HEK293 (cell line): ENCODE measurements at regions not wholly inside any gene's neighbourhood (a gene's known extent, or its start where the extent isn't known, plus 50 kb on each side); places are given as distances from the start of the nearest gene placed in this dataset.

Experiments
- CTCF ChIA-PET: fragments of 350-600 bp; formaldehyde crosslinking; extraction: SDS; loops from one replicate; lab custom pipeline; 2021; ENCODE audit warnings: antibody characterized with exemption; lab: Yijun Ruan, JAX
- POLR2A ChIA-PET: fragments of 300-600 bp; formaldehyde crosslinking; extraction: SDS; loops from one replicate; lab custom pipeline; 2020; ENCODE audit warnings: antibody characterized with exemption, inconsistent platforms; lab: Yijun Ruan, JAX
- H3K27ac ChIP-seq: fragments of 200-500 bp; sonication (Bioruptor generic); 2 replicates; pipeline ENCODE4 v1.5.1; 2014; ENCODE audit warnings: low read depth, low read length, control low read depth, inconsistent platforms; ENCODE audit errors: extremely low read depth
- H3K36me3 ChIP-seq, 2 experiments: fragments of 200-500 bp in 1 of 2; sonication (Bioruptor generic) in 1 of 2; 1 replicate in 1 of 2; 2 replicates in 1 of 2; pipeline ENCODE4 v1.5.1; 2014 to 2017; ENCODE audit warnings: inconsistent platforms in 2 of 2, low read length in 2 of 2; ENCODE audit not compliant: control insufficient read depth in 2 of 2, insufficient read depth in 1 of 2
- H3K4me1 ChIP-seq: fragments of 200-500 bp; sonication (Bioruptor generic); 2 replicates; pipeline ENCODE4 v1.5.1; 2014; ENCODE audit warnings: mild to moderate bottlenecking, low read length, inconsistent platforms; ENCODE audit not compliant: control insufficient read depth, insufficient read depth
- H3K4me3 ChIP-seq: 2 replicates; pipeline ENCODE4 v1.5.1; 2011; ENCODE audit warnings: low read depth, mild to moderate bottlenecking, control low read depth, low read length, moderate library complexity
- H3K9me3 ChIP-seq: fragments of 200-500 bp; sonication (Bioruptor generic); 2 replicates; pipeline ENCODE4 v1.5.1; 2014; ENCODE audit warnings: low read depth, low read length, inconsistent platforms; ENCODE audit not compliant: control insufficient read depth, insufficient read depth
- BCL11A ChIP-seq: fragments of 450-650 bp; formaldehyde crosslinking; IDR thresholded peaks from 2 replicates; pipeline ENCODE4 v1.5.1; 2016; ENCODE audit warnings: low read depth, missing biosample characterization, missing genetic modification characterization
- BCL11B ChIP-seq: fragments of 450-650 bp; formaldehyde crosslinking; IDR thresholded peaks from 2 replicates; pipeline ENCODE4 v1.5.1; 2016; ENCODE audit warnings: low read depth, missing biosample characterization, missing genetic modification characterization
- SCRT1 ChIP-seq: fragments of 450-650 bp; formaldehyde crosslinking; IDR thresholded peaks from 2 replicates; pipeline ENCODE4 v1.5.1; 2016; ENCODE audit warnings: missing biosample characterization, missing genetic modification characterization, borderline replicate concordance
- ZBTB17 ChIP-seq: fragments of 450-650 bp; formaldehyde crosslinking; IDR thresholded peaks from 2 replicates; pipeline ENCODE4 v1.5.1; 2016; ENCODE audit warnings: missing biosample characterization, missing genetic modification characterization
- ZBTB48 ChIP-seq: fragments of 450-650 bp; formaldehyde crosslinking; IDR thresholded peaks from 2 replicates; pipeline ENCODE4 v1.5.1; 2016; ENCODE audit warnings: missing biosample characterization, missing genetic modification characterization
- ZFP3 ChIP-seq: fragments of 450-650 bp; formaldehyde crosslinking; IDR thresholded peaks from 2 replicates; pipeline ENCODE4 v1.5.1; 2016; ENCODE audit warnings: low read depth, missing biosample characterization, missing genetic modification characterization
- ZFP41 ChIP-seq: fragments of 450-650 bp; formaldehyde crosslinking; IDR thresholded peaks from 2 replicates; pipeline ENCODE4 v1.5.1; 2016; ENCODE audit warnings: missing biosample characterization, missing genetic modification characterization, borderline replicate concordance
- ZNF121 ChIP-seq: fragments of 450-650 bp; formaldehyde crosslinking; IDR thresholded peaks from 2 replicates; pipeline ENCODE4 v1.5.1; 2016; ENCODE audit warnings: missing biosample characterization, missing genetic modification characterization
- ZNF214 ChIP-seq: fragments of 450-650 bp; formaldehyde crosslinking; IDR thresholded peaks from 2 replicates; pipeline ENCODE4 v1.5.1; 2017; ENCODE audit warnings: missing biosample characterization, mild to moderate bottlenecking, missing genetic modification characterization, borderline replicate concordance
- ZNF223 ChIP-seq: fragments of 450-650 bp; formaldehyde crosslinking; IDR thresholded peaks from 2 replicates; pipeline ENCODE4 v1.5.1; 2016; ENCODE audit warnings: missing biosample characterization, missing genetic modification characterization
- ZNF274 ChIP-seq, 2 experiments: fragments of 200-500 bp in 1 of 2; fragments of 450-650 bp in 1 of 2; sonication (Bioruptor generic) in 1 of 2; formaldehyde crosslinking in 1 of 2; IDR thresholded peaks; 2 replicates each; pipeline versions ENCODE4 v1.5.1 to v1.6.1; 2014 to 2016; ENCODE audit warnings: borderline replicate concordance in 1 of 2, inconsistent platforms in 1 of 2, low read length in 1 of 2, missing biosample characterization in 1 of 2, missing genetic modification characterization in 1 of 2
- ZNF350 ChIP-seq: fragments of 450-650 bp; formaldehyde crosslinking; IDR thresholded peaks from 2 replicates; pipeline ENCODE4 v1.5.0; 2017; ENCODE audit warnings: missing biosample characterization, mild to moderate bottlenecking, missing genetic modification characterization
- ZNF433 ChIP-seq: fragments of 450-650 bp; formaldehyde crosslinking; IDR thresholded peaks from 2 replicates; pipeline ENCODE4 v1.5.1; 2016; ENCODE audit warnings: missing biosample characterization, missing genetic modification characterization, low read depth
- ZNF510 ChIP-seq: fragments of 450-650 bp; formaldehyde crosslinking; IDR thresholded peaks from 2 replicates; pipeline ENCODE4 v1.5.1; 2018; ENCODE audit warnings: mild to moderate bottlenecking, missing genetic modification characterization, missing biosample characterization; ENCODE audit not compliant: insufficient replicate concordance
- ZNF544 ChIP-seq: fragments of 450-650 bp; formaldehyde crosslinking; IDR thresholded peaks from 2 replicates; pipeline ENCODE4 v1.5.0; 2017; ENCODE audit warnings: missing biosample characterization, missing genetic modification characterization
- ZNF549 ChIP-seq: fragments of 450-650 bp; IDR thresholded peaks from 2 replicates; pipeline ENCODE4 v1.5.1; 2018; ENCODE audit warnings: missing biosample characterization, missing genetic modification characterization, mild to moderate bottlenecking, inconsistent platforms, moderate library complexity
- ZNF558 ChIP-seq: fragments of 450-650 bp; formaldehyde crosslinking; IDR thresholded peaks from 2 replicates; pipeline ENCODE4 v1.5.1; 2016; ENCODE audit warnings: missing biosample characterization, missing genetic modification characterization
- ZNF624 ChIP-seq: fragments of 450-650 bp; formaldehyde crosslinking; IDR thresholded peaks from 2 replicates; pipeline ENCODE4 v1.5.1; 2017; ENCODE audit warnings: missing biosample characterization, missing genetic modification characterization
- ZNF658 ChIP-seq: fragments of 450-650 bp; formaldehyde crosslinking; IDR thresholded peaks from 2 replicates; pipeline ENCODE4; 2016; ENCODE audit warnings: missing biosample characterization, missing genetic modification characterization
- TF ChIP-seq, protein P1 (sequence below): fragments of 450-650 bp; formaldehyde crosslinking; IDR thresholded peaks from 2 replicates; pipeline ENCODE4 v1.5.1; 2016; ENCODE audit warnings: missing biosample characterization, missing genetic modification characterization
- TF ChIP-seq, protein P2 (sequence below): fragments of 450-650 bp; formaldehyde crosslinking; IDR thresholded peaks from 2 replicates; pipeline ENCODE4 v1.5.1; 2016; ENCODE audit warnings: missing biosample characterization, missing genetic modification characterization, borderline replicate concordance
- TF ChIP-seq, protein P3 (sequence below): fragments of 450-650 bp; formaldehyde crosslinking; conservative IDR thresholded peaks from 2 replicates; pipeline ENCODE4 v1.5.1; 2016; ENCODE audit warnings: low read depth, missing biosample characterization, missing genetic modification characterization

DNA sequence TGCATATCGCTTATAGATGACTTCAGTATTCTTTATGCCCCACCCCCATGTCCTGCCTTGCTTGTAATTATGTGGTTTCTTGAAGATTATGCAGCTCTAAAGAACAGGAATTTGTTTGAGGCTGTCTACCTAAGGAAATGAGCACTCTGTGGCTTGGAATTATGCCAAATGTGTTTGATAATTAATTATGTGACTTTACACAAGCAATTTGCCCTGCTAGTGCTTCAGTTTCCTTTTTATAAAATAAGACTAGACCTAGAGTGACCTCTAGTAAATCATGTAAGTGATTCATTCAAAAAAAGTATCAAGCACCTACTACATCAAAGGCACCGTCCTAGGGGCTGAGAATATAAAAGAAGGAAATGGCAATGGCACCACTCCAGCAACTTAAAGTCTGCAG lies 491.5 kb upstream of the KIRREL3 start:
- Histone ChIP-seq H3K9me3 (no peaks in the 10 kb centered on the region), H3K4me3 (no peak overlapping the region), H3K36me3 (no peaks in the 10 kb centered on the region), H3K27ac (no peak overlapping the region), H3K4me1 (no peaks in the 10 kb centered on the region)
- TF ChIP-seq ZNF558 (no peak), ZNF274 (IDR thresholded peaks at IDR 0.05; ENCODE audit: low read length) (no peak), ZNF274 (tag by site-specific recombination; IDR thresholded peaks at IDR 0.05; ENCODE audit: borderline replicate concordance) (no peak), ZNF549 (tag by site-specific recombination) (no peak), ZNF544 (tag by site-specific recombination) (no peak), ZNF510 (tag by site-specific recombination) (no peak), ZNF624 (no peak), ZFP3 (tag by site-specific recombination) (no peak)
- CTCF ChIA-PET: no interaction called here
- POLR2A ChIA-PET: no interaction called here

DNA sequence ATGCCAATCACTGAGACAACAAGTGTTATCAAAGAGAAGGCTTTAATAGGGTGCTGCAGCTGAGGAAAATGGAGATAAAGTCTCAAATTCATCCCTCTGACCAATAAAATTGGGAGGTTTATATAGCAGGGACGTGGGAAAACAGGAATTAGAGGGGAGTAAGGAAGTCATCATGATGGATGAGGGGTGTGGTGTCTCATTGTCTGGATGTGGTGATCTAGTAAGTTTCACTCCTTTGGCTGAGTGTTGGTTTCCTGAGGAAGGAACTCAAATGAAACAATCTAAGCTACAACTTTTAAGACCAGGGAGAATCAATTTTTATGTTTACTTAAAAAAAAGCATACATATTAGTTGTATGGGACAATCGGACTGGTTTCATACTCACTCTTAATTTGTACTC lies 491.0 kb upstream of the KIRREL3 start:
- no peaks in the 10 kb centered on the region for H3K36me3 ChIP-seq
- H3K27ac ChIP-seq: no peak overlapping the region
- CTCF ChIA-PET: interaction anchor here (0.7 kb wide), 1 partner anchor 235 kb away, joined by 4 read pairs; no protein-coding TSS in a partner anchor
- no peak overlapping the region for H3K4me3 ChIP-seq
- POLR2A ChIA-PET: no interaction called here
- H3K4me1 ChIP-seq: no peaks in the 10 kb centered on the region
- TF ChIP-seq, protein P1, sequence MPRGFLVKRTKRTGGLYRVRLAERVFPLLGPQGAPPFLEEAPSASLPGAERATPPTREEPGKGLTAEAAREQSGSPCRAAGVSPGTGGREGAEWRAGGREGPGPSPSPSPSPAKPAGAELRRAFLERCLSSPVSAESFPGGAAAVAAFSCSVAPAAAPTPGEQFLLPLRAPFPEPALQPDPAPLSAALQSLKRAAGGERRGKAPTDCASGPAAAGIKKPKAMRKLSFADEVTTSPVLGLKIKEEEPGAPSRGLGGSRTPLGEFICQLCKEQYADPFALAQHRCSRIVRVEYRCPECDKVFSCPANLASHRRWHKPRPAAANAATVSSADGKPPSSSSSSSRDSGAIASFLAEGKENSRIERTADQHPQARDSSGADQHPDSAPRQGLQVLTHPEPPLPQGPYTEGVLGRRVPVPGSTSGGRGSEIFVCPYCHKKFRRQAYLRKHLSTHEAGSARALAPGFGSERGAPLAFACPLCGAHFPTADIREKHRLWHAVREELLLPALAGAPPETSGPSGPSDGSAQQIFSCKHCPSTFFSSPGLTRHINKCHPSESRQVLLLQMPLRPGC: no peak
- TF ChIP-seq ZNF350 (tag by site-specific recombination) (no peak), ZNF121 (tag by site-specific recombination) (no peak), ZNF223 (tag by site-specific recombination) (no peak), BCL11A (tag by site-specific recombination) (no peak), ZFP41 (no peak), ZNF214 (no peak), ZBTB17 (tag by site-specific recombination) (no peak), ZNF544 (tag by site-specific recombination) (no peak), BCL11B (tag by site-specific recombination) (no peak), ZNF433 (tag by site-specific recombination) (no peak), ZBTB48 (tag by site-specific recombination) (no peak), ZNF658 (tag by site-specific recombination) (no peak), SCRT1 (tag by site-specific recombination) (no peak)
- TF ChIP-seq, protein P2, sequence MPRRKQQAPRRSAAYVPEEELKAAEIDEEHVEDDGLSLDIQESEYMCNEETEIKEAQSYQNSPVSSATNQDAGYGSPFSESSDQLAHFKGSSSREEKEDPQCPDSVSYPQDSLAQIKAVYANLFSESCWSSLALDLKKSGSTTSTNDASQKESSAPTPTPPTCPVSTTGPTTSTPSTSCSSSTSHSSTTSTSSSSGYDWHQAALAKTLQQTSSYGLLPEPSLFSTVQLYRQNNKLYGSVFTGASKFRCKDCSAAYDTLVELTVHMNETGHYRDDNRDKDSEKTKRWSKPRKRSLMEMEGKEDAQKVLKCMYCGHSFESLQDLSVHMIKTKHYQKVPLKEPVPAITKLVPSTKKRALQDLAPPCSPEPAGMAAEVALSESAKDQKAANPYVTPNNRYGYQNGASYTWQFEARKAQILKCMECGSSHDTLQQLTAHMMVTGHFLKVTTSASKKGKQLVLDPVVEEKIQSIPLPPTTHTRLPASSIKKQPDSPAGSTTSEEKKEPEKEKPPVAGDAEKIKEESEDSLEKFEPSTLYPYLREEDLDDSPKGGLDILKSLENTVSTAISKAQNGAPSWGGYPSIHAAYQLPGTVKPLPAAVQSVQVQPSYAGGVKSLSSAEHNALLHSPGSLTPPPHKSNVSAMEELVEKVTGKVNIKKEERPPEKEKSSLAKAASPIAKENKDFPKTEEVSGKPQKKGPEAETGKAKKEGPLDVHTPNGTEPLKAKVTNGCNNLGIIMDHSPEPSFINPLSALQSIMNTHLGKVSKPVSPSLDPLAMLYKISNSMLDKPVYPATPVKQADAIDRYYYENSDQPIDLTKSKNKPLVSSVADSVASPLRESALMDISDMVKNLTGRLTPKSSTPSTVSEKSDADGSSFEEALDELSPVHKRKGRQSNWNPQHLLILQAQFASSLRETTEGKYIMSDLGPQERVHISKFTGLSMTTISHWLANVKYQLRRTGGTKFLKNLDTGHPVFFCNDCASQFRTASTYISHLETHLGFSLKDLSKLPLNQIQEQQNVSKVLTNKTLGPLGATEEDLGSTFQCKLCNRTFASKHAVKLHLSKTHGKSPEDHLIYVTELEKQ: no peak
- TF ChIP-seq, protein P3, sequence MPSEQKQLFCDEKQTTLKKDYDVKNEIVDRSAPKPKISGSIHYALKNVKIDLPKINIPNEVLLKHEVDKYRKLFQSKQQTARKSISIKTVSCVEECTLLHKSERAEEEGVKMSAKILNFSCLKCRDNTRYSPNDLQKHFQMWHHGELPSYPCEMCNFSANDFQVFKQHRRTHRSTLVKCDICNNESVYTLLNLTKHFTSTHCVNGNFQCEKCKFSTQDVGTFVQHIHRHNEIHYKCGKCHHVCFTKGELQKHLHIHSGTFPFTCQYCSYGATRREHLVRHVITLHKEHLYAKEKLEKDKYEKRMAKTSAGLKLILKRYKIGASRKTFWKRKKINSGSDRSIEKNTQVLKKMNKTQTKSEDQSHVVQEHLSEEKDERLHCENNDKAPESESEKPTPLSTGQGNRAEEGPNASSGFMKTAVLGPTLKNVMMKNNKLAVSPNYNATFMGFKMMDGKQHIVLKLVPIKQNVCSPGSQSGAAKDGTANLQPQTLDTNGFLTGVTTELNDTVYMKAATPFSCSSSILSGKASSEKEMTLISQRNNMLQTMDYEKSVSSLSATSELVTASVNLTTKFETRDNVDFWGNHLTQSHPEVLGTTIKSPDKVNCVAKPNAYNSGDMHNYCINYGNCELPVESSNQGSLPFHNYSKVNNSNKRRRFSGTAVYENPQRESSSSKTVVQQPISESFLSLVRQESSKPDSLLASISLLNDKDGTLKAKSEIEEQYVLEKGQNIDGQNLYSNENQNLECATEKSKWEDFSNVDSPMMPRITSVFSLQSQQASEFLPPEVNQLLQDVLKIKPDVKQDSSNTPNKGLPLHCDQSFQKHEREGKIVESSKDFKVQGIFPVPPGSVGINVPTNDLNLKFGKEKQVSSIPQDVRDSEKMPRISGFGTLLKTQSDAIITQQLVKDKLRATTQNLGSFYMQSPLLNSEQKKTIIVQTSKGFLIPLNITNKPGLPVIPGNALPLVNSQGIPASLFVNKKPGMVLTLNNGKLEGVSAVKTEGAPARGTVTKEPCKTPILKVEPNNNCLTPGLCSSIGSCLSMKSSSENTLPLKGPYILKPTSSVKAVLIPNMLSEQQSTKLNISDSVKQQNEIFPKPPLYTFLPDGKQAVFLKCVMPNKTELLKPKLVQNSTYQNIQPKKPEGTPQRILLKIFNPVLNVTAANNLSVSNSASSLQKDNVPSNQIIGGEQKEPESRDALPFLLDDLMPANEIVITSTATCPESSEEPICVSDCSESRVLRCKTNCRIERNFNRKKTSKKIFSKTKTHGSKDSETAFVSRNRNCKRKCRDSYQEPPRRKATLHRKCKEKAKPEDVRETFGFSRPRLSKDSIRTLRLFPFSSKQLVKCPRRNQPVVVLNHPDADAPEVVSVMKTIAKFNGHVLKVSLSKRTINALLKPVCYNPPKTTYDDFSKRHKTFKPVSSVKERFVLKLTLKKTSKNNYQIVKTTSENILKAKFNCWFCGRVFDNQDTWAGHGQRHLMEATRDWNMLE: no peak
- H3K9me3 ChIP-seq: no peaks in the 10 kb centered on the region
